GM18517 (cell line): ENCODE measurements at regions not wholly inside any gene's neighbourhood (a gene's known extent, or its start where the extent isn't known, plus 50 kb on each side); places are given as distances from the start of the nearest gene placed in this dataset.

ENCODE experiments used
- ATAC-seq: cut with Tn5 transposase; IDR thresholded peaks from one replicate; pipeline ENCODE4 v1.9.1; 2021; ENCODE audit warnings: mild to moderate bottlenecking, moderate library complexity; ENCODE audit not compliant: unreplicated experiment

DNA sequence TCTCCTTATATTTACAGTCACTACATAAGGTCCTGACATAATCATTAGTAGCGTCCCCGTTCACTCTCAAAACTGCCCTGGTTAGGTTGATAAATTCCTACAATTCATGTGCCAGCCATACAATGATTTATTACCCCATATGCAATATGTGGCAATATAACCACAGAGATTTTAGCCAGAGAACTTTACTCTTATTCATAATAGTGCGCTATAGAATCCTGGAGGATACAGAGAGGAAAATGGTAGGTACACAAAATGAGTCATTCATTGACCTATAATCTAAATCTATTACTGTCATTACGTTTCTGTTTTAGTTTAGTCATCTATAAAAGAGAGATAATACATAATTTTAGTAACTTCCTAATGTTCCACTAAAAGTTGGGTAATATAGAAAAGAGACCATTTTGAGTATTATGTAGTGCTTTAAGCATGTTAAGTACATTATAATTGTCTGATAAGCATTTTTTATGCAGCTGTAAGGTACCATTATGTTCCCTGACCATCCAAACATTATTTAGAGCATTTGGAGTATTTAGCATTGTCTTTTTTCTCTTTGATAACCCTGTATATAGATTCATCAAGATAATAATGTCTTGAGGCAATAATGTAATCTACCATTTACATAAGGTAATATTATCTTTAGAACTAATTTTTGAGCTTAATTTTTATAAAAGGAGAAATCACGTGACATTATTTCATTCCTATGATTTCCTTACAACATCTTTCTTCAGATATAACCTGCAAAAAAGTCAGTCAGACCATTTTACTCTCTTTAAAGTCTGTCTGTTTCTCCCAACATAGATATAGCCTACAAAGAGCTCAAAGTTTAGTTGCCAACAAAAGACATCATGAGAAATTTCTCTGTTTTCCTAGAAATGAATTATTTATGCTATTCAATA is 655.5 kb upstream of the ZNF608 start:
- no peak for ATAC-seq

DNA sequence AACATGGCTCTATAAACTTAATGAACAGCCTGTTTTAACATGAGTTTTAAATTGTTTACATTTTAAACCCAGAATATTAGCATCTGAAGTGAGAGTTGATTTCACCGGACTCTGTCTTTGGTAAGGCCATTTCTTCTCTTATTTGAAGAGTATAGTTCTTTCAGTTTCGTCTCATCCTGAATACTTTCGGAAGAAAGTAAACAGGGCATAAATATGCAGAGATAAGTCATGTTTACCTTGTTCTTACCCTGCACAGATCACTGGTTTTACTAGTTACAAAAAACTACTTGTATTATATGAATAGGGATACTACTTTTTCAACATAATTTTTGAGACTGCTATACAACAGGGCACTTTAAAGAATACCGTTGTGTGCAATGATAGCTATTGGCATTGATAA is 656.3 kb upstream of the ZNF608 start:
- ATAC-seq: no peak

DNA sequence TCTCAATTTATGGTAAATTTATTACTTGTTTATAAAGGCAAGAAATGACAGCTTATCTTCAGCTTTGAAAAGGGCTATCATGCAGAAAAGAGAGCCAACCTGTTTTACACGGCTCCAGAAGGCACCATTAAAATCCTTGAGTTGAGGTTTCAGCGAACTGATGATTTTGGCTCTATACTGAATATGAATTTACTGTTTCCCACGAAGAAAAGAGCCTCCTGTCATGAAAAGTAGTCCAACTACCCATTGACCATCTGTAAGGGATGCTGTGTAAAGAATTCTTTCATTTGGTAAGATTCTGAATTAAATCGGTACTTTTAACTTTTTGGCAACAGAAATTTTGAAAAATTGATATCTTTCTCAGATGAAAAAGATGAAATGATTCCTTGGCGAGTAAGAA is 657.6 kb upstream of the ZNF608 start:
- no peak for ATAC-seq

DNA sequence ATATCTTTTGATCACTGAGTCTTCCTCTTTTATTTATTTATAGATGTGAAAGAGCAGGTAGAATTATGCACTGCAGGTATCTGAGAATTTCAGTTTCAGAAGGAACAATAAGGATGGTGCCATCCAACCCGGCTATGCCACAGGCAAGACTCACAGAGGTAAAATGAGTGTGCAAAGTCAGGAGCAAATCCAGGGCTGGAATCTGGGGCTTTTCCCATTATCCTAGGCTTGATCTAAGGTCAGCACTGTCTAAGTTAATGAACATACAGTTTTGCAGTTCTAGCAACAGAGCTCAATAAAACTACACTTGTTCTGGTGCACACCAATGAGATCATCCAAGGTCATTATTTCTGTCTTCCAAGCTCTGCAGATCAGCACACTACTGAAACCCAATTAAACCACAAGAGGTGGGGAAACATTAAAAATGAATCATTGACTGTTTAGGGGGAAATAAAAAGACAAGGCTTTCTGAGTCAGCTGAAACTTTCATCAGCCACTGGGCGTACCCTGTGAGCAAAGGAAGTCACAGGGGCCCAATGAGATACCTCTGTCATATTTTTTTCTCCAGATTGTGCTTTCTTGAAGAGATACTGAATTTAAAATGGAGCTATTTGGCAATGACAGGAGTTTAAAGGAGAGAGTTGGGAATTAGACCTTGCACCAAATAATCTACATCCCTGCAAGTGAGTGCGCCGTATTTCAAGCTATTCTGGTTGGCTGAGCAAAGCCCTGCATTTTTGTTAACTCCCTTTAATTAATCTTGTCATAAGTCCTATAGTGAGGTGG is 662.2 kb upstream of the ZNF608 start:
- ATAC-seq: peak; percentile 53

DNA sequence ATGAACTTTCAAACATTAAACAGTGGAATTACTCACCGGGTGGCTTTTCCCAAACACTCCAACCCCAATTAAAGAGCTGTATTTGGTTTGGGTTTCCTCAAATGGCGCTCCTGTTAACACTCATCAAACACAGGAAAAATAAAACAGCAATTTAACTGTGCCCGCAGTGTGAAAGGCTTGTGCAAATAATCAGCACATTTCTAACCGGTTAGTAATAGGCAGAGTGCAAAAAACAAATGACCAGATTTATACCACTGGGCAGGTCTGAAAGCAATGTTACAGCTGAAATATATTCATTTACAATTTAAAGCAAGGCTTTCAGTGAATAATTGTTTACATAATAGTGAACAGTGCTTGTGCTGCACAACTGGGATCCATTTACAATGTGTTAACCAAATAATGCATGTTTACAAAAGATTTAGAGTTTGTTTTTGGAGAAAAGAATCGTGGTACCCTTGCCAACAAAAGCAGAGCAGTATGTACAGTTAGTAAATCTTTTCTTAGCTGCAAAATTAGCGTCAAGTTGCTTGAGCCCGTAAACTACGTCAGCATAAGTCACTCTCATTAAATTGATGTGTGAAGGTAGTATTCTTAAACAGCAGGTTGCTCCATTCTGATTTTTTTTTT is 662.9 kb upstream of the ZNF608 start:
- ATAC-seq: no peak

DNA sequence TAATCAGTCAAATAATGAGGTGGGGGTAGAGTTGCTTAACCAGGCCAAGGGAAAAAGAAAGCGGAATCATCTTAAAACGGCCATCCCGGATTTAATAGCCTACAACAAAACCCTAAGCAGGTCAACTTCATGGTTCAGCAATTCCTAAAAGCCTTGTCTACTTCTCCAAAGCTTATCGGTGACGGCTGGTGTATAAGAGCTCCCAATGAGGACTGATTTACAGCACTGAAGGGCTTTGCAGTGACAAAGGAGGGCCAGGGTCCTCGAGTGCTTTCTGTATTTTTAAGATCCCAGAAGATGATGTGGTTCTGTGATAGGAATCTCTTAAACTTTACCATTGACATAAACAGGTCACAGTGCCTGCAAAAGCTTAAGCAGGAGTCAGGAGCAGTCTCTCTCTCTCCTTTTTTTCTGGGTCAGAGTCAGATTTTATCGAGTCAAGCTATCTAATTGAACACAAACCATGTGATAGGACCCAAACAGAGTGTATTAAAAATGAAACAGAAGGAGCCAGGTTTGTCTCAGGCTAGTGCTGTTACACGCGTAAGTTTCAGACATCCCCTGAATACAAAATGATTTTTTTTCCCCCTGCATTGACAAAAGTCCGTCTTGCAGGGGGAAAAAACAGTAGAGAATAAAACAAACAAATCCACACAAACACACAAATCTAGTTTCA is 663.6 kb upstream of the ZNF608 start:
- no peak for ATAC-seq

DNA sequence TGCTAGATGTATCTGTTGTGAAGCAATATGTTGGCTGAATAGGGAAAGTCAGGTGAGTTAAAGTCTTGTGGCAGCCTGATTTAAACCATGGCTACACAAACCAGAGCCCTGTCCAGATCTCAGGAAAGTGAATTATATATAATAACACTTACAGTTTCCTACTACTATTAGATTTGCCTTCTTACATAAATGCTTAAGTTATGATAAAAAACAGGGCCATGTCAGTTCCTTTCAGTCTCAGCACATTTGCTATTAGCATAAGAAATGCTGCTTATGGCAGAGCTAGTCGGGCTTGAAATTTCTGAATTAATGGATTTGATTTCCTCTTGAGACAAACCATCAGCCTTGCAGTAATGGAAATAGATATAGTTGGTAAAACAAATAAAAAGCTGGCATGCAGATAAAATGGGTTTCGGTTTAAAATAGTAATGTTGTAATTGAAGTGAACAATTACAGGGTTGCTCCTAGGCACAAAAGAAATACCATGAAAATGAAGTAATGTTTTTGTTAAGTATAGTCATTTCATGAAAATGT is 664.2 kb upstream of the ZNF608 start:
- no peak for ATAC-seq

DNA sequence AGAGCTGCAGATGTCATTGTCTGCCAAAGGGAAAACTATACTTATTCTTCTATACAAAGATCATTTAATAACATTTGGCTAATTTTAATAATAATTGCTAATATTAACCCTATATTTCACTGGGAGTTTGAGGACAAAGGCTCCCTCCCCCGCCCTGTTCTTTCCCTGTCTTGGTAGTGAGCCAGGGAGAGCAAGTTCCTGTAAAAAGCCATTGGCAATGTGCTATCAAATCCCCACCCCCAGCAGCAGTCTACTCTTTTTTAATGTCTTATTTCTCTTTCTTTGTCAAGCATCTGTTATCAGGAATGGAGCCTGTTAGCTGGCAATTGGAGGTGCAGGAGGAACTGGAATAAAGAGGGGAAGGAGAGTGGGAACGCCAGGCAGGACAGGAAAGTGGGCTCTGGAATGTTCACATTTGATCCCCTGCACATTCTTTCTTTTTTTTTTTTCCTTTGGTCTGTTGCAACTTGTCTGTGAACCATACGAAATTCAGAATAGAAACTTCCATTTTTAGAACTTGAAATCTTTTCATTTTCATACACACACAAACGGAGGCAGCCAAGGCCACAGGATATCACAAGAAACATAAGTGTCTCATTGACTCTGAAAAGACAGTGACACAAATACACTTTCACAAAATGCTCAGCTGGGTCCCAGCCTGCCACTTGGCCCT is 664.8 kb upstream of the ZNF608 start:
- ATAC-seq: peak; percentile 71

DNA sequence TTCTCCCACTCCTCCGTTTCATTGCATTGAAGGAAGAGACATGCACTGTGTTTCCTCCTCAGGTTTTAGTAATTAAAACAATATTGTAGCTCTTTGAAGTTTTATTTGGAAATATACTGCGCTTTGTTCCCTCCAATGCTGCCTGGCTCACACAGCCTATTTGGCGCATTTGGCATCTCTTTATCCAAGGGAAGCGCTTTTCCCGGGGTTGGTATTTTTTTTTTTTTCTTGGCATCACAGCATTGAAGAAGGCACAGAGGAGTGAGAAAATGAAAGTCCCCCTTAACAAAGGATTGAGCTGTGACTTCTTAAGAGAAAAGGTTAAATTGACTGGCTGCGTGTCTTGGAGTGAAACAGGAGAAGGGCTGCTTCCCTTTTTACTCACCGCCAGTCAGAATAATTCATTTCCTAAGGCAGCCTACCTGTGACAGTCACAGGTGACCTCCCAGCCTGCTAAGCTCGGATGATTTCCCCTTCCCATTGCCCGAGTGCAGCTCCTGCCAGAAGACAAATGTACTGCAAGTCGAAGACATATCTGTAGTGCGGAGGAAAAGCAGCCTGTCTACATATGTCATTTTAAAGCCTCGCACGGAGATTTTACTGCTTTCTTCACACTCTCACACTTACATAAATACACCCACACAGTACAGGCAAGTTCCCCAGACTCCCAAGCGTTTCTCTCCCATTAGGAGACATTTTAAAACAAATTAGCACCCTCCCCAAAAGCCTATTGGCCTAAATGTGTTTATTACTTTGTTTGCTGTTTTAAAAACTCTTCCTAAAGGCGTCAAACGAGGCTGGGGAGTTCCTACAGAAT is 665.5 kb upstream of the ZNF608 start:
- ATAC-seq: peak; percentile 44

DNA sequence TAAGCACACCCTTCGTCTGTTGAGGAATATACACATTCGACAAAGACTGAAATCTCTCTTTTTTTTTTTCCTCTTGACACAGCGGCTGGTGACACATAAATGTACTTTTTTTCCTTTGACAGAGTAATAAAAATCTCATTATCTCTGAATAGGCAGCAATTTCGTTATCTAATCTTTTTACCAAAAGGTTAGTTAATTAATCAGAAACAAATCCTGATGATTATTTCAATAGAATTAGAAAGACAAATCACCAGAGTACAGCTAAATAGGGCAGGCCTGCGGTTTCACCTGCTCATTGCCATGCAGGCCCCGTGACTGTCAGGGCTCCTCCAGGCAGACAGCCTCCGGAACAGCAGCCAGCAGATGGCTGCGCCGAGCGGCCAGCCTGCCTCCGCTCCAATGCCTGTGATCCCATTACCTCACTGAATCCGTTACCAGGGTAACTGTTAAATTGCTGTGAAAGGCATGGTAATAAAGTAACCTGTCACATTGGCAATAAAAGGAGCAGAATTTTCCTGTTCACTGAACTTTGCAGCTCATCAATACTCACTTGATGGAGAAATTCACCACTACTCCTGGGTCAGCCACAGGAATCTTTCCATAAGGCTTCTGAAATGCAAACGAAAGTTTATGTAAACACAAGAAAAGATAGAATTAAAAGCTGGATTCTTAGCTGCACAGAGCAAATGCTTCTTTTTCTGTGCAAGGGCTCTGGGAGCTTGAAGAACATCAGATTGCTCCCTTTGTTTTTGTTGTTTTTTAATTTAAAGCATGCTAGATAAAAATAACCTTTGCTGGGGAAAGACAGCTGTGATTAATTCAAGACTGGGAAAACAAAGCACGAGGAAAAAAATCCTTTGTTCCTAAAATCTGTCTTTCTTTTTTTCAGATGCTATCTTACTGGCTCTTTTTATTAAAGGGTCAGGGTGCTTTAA is 666.4 kb upstream of the ZNF608 start:
- no peak for ATAC-seq

DNA sequence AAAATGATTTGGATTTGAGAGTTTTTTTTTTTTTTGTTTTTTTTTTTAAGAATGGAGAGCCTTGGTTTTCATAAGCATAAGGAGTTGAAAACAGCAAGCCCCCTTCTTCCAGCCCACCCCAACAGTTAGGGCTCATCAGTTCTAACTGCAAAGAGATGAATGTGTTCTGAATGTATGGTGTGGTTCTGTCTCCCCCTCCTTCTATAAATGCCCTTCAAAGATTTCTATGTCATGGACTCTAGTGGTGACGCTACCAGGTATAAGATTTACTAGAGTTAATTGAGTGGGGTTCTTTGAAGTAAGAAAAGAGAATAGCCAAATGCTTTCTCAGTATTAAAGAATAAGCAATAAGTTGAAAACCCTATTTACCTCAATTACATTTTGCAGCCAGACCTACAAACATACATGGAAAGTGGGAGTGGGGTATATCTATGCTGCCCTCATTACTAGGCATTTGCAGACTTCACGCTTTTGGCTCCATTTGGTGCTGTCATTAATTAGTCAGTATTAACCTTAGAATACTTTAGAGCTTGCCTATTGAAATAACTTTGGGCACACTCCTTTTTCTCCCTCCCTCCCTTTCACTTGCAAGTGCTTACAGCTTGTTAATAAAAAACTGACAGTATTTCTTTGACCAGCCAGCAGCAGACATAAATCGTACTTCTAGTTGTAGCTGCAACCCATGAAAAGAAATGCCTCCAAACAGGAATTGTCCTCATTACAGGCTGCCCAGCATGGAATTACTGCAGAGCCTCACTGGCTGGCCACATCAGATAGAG is 667.2 kb upstream of the ZNF608 start:
- no peak for ATAC-seq

DNA sequence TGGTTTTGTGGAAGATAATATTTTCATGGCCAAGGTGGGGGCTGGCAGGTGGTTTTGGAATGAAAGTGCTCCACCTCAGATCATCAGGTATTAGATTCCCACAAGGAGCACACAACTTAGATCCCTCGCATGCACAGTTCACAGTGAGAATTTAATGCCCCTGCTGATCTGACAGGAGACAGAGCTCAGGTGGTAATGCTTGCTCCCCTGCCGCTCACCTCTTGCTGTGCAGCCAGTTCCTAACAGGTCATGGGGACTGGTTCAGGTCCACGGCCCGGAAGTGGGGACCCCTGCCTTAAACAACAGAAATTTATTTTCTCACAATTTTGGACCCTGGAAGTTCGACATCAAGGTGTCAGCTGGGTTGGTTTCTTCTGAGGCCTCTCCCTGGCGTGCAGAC is 668.7 kb upstream of the ZNF608 start:
- no peak for ATAC-seq

DNA sequence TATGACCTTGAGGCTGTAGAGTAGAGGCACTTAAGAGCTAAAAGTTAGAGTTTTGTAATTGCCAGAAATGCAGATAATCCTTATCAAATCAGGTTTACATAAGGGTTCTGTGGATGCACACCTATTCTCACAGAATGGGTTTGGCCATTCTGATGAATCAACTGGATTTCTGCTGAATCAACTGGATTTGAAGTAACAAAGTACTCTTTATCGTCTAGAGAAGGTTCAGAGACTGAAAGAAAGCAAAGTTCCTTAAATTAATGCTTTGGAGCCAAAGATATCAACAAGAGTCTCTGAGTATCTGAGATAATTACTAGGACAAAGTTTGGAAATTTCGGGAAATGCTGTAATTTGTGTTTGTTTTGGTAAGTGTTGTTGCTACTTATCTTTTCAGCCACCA is 669.6 kb upstream of the ZNF608 start:
- ATAC-seq: no peak

DNA sequence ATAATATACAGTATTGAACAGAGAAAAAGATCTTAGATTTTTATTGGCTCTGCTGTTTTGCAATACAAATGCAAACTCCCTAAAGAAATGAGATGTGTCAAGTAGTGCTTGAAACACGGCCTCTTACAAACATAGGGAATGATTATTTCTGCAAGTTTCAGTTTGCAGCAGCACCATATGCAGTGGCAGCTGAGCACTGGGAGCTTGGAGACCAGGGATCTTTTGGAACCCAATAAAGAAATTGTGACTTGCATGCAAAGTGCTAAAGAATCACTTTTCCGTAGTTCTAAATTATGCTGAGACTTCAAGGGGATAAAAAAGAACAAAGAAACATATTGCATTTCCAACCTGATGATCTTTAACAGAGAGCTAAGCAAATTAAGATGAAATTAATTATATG is 674.6 kb upstream of the ZNF608 start:
- ATAC-seq: no peak

DNA sequence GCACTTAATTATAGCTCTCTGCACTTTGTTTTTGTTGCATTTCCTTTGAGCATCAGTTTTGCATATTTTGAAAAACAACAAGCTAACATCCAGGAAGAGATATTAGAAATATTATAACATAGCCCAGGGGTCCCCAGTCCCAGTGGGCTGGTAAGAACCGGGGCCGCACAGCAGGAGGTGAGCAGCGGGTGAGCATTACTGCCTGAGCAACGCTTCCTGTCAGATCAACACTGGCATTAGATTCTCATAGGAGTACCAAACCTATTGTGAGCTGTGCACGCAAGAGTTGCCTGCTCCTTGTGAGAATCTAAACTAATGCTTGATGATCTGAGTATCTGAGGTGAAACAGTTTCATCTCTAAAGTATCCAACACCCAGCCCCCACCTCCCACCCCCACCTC is 675.9 kb upstream of the ZNF608 start:
- ATAC-seq: no peak

DNA sequence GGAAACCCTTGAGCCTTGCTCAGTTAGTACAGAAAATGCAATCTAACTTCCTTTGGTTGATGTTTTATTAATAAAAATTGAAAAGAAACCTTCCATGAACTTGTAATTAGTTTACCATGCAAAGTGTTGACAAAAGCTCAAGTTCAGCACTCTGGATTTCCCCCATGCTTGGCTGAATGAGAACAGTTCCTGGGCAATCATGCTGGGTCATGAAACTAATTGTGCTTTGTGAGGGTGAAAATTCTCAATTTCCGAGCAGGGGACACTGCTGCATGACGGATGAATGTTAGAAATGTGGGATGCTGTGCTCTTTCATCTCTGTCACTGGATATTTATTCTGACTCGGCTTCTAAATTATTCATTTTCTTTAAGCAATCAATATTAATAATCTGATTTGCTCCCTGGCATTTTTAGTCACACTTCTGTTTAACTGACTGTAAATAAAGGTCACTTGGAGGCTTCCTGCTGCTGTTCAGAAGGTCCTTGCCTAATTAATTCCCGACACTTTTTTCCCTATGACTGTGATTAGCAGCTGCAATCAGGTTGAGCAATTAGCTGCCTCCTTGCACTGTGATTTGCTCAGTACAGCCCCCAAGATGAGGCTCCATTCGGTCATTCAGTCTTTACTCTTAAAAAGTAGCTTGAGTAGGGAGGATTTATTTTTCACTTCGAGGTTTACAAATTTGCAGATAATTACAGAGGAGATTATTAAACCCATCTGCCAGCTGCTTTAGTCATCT is 678.1 kb upstream of the ZNF608 start:
- no peak for ATAC-seq

DNA sequence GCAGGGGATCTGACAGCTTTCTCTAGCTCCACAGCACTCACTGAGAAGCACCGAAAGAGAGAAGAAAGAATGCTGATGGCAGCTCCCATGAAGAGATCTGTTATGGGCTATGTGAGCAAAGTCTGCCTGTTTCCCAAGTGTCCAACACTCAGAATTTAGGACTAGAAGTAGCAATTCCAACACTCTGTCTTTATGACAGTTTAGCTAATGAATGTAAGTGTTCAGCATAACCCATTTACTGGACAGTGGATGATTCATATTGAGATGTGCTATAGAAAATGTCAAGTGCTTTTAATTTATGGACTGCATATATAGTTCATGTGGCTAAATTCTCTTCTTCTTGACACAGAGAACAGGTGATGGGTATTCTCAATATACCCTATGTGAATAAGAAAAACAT is 683.1 kb upstream of the ZNF608 start:
- no peak for ATAC-seq
